Right lobe of liver (tissue), 6 donors: ENCODE measurements at regions not wholly inside any gene's neighbourhood (a gene's known extent, or its start where the extent isn't known, plus 50 kb on each side); places are given as distances from the start of the nearest gene placed in this dataset.

ENCODE experiments used
- ATAC-seq, 4 donors: fragments of 200-7000 bp; cut with Tn5 transposase; one replicate each; pipeline ENCODE4 v1.9.1; 2020; ENCODE audit warnings: mild to moderate bottlenecking in 4 of 4, moderate library complexity in 4 of 4
- DNase-seq, 3 donors: peaks; one replicate each; pipeline ENCODE4 v3.0.0-alpha.2; 2020
- H3K27ac ChIP-seq, 3 donors: fragments of 200-600 bp; one replicate each; pipeline ENCODE4 v1.8.0; 2022
- H3K27me3 ChIP-seq, 2 donors: fragments of 200-600 bp; one replicate each; pipeline ENCODE4 v1.8.0; 2022
- H3K36me3 ChIP-seq, 4 donors: fragments of 200-600 bp; sonication (generic) in 1 of 4; one replicate each; pipeline versions ENCODE4 v1.5.1 to v1.8.0; 2017 to 2022; ENCODE audit warnings: control low read depth in 1 of 4
- H3K4me1 ChIP-seq, 4 donors: fragments of 200-600 bp; sonication (generic) in 1 of 4; one replicate each; pipeline versions ENCODE4 v1.5.1 to v1.8.0; 2017 to 2022; ENCODE audit warnings: control low read depth in 1 of 4
- H3K4me3 ChIP-seq, 3 donors: fragments of 200-600 bp; one replicate each; pipeline ENCODE4 v1.8.0; 2022
- H3K9me3 ChIP-seq, 4 donors: fragments of 200-600 bp; sonication (generic) in 1 of 4; one replicate each; pipeline versions ENCODE4 v1.5.1 to v1.8.0; 2017 to 2022; ENCODE audit warnings: control low read depth in 1 of 4
- POLR2A ChIP-seq: fragments of 450-650 bp; IDR thresholded peaks from one replicate; pipeline ENCODE4 v1.6.1; 2017; ENCODE audit warnings: antibody characterized with exemption, mild to moderate bottlenecking
- WGBS: methylation state at CpG from one replicate; pipeline ENCODE4 v1.1.6; 2018; ENCODE audit warnings: low coverage, low lambda C conversion rate; ENCODE audit not compliant: insufficient coverage; ENCODE audit errors: missing lambda C conversion rate; 5-methylcytosine and 5-hydroxymethylcytosine counted together
- intact Hi-C, 2 donors: fragments of 100-400 bp; cut with DNase I; formaldehyde crosslinking; loops; one replicate each; pipeline versions ENCODE4 v1.11.2 to v1.14.1; 2022
- TF ChIP-seq, protein P1 (sequence below), 4 donors: fragments of 200-600 bp in 3 of 4; fragments of 450-650 bp in 1 of 4; IDR thresholded peaks; one replicate each; pipeline versions ENCODE4 v1.5.1 to v1.8.0; 2016 to 2022; ENCODE audit warnings: antibody characterized with exemption in 4 of 4, mild to moderate bottlenecking in 2 of 4
- donor health status: DM: no; HTN: yes; CAD: no.
- donor health status: DM: no; HTN: no; CAD: no.
- donor health status: DM: no; HTN: no; CAD: no.
- donor health status: DM: no; HTN: yes; CAD: no.
- donor health status: DM: no; HTN: yes; CAD: no.

- H3K4me1 ChIP-seq = no peaks in the 10 kb centered on the region
- no peak overlapping the region for H3K4me3 ChIP-seq
- no peak overlapping the region for H3K27ac ChIP-seq
- TF ChIP-seq, protein P1, sequence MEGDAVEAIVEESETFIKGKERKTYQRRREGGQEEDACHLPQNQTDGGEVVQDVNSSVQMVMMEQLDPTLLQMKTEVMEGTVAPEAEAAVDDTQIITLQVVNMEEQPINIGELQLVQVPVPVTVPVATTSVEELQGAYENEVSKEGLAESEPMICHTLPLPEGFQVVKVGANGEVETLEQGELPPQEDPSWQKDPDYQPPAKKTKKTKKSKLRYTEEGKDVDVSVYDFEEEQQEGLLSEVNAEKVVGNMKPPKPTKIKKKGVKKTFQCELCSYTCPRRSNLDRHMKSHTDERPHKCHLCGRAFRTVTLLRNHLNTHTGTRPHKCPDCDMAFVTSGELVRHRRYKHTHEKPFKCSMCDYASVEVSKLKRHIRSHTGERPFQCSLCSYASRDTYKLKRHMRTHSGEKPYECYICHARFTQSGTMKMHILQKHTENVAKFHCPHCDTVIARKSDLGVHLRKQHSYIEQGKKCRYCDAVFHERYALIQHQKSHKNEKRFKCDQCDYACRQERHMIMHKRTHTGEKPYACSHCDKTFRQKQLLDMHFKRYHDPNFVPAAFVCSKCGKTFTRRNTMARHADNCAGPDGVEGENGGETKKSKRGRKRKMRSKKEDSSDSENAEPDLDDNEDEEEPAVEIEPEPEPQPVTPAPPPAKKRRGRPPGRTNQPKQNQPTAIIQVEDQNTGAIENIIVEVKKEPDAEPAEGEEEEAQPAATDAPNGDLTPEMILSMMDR (IDR thresholded peaks at IDR 0.05) = no peak
- no peak for TF ChIP-seq POLR2A
- H3K36me3 ChIP-seq = no peaks in the 10 kb centered on the region
- H3K27me3 ChIP-seq = no peaks in the 10 kb centered on the region
- ATAC-seq = peak in 1 of 4 donors; percentile 12
- H3K9me3 ChIP-seq = no peaks in the 10 kb centered on the region
- intact Hi-C loops = no loop called here
- 60% methylated on average over 2 of the region's 6 CpGs for WGBS
- DNase-seq = no peak
These were observed 86.9 kb downstream of the IER5 start for GRCh38 chr1:181175356-181175910.

- intact Hi-C loops = no loop called here
These were observed 87.5 kb downstream of the IER5 start for GRCh38 chr1:181175955-181176354.

DNA sequence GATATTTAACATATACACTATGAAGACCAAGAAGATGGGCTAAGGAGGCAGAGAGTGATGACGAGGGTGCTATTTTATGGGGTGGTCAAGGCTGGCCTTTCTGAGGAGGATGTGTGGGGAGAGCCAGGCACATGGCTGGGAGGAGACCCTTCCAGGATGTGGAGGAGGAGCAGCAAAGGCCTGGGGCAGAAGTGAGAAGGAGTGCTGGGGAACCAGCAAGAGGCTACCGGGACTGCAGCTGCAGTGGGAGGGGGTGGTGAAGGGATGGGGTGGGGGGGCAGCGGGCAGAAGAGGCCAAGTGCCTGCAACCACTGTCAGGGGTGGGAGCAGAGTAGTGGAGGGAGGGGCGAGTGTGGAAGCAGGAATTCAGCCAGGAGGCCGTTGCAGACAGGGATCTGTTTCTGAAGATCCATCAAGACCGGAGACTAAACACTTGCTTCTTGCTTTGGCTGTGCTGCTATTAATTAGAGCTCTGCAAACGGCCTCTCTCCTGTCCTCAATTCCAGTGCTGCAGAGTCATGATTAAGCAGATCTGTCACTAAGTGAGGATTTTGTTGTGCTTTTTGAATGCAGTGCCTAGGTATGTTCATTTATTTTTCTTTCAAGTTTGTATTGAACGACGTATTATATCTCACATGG, 89.9 kb downstream of the IER5 start:
- Histone ChIP-seq H3K27me3 (no peaks in the 10 kb centered on the region), H3K27ac (no peak overlapping the region), H3K4me3 (no peak overlapping the region), H3K4me1 (no peaks in the 10 kb centered on the region), H3K9me3 (no peaks in the 10 kb centered on the region), H3K36me3 (no peaks in the 10 kb centered on the region)
- intact Hi-C loops = no loop called here
- 46% methylated on average over 8 of the region's 9 CpGs for WGBS
- DNase-seq (no peak), ATAC-seq (no peak)
- no peak for TF ChIP-seq POLR2A
- TF ChIP-seq, protein P1 (IDR thresholded peaks at IDR 0.05) = no peak

More at GRCh38 chr1:181175955-181176354, 87.5 kb downstream of the IER5 start:
- H3K27me3 ChIP-seq = no peaks in the 10 kb centered on the region
- no peak overlapping the region for H3K4me3 ChIP-seq
- TF ChIP-seq, protein P1 (IDR thresholded peaks at IDR 0.05) = no peak
- no peak for TF ChIP-seq POLR2A
- H3K9me3 ChIP-seq = no peaks in the 10 kb centered on the region
- DNase-seq = no peak
- no peak overlapping the region for H3K27ac ChIP-seq
- 60% methylated on average over 1 of the region's 5 CpGs for WGBS
- ATAC-seq = no peak
- no peaks in the 10 kb centered on the region for H3K4me1 ChIP-seq
- H3K36me3 ChIP-seq = no peaks in the 10 kb centered on the region

GRCh38 chr1:181179279-181179986, 90.9 kb downstream of the IER5 start:
- H3K27me3 ChIP-seq = no peaks in the 10 kb centered on the region
- intact Hi-C loops = no loop called here
- WGBS = 51% methylated on average over 8 of the region's 10 CpGs
- TF ChIP-seq POLR2A = no peak
- TF ChIP-seq, protein P1 (IDR thresholded peaks at IDR 0.05) = no peak
- DNase-seq (no peak), ATAC-seq (no peak)
- no peaks in the 10 kb centered on the region for H3K36me3 ChIP-seq
- H3K4me1 ChIP-seq = no peaks in the 10 kb centered on the region
- H3K4me3 ChIP-seq = no peak overlapping the region
- H3K27ac ChIP-seq = no peak overlapping the region
- no peaks in the 10 kb centered on the region for H3K9me3 ChIP-seq
